NB4 (cell line): ENCODE measurements at regions not wholly inside any gene's neighbourhood (a gene's known extent, or its start where the extent isn't known, plus 50 kb on each side); places are given as distances from the start of the nearest gene placed in this dataset.

Experiments
- CTCF ChIP-seq: IDR thresholded peaks from one replicate; pipeline ENCODE4 v1.5.1; 2012; ENCODE audit warnings: low read depth, low read length
- MAX ChIP-seq: IDR thresholded peaks from 2 replicates; pipeline ENCODE4 v1.6.1; 2011; ENCODE audit warnings: low read depth, low read length
- MYC ChIP-seq: IDR thresholded peaks from 2 replicates; pipeline ENCODE4 v1.6.1; 2011; ENCODE audit warnings: low read depth, low read length
- POLR2A ChIP-seq: IDR thresholded peaks from 2 replicates; pipeline ENCODE4 v1.6.1; 2011; ENCODE audit warnings: mild to moderate bottlenecking; ENCODE audit not compliant: insufficient read length; ENCODE audit errors: extremely low read depth

- TF ChIP-seq CTCF (no peak), POLR2A (no peak), MAX (no peak), MYC (no peak)
Observed at GRCh38 chr4:180456928-180457327, 1786.3 kb upstream of the TENM3 start.
